SK-N-SH (cell line): ENCODE measurements at regions not wholly inside any gene's neighbourhood (a gene's known extent, or its start where the extent isn't known, plus 50 kb on each side); places are given as distances from the start of the nearest gene placed in this dataset.

Experiments used
- CTCF ChIP-seq: fragments of 200-600 bp; sonication (generic); IDR thresholded peaks from 2 replicates; pipeline ENCODE4 v1.6.1; 2017; ENCODE audit warnings: antibody characterized with exemption, mild to moderate bottlenecking, moderate library complexity
- ELF1 ChIP-seq: IDR thresholded peaks from 2 replicates; pipeline ENCODE4 v1.4.0; 2012
- EP300 ChIP-seq, 2 experiments: IDR thresholded peaks; 2 replicates each; pipeline versions ENCODE4 v1.4.0 to v1.6.1; 2012; ENCODE audit warnings: borderline replicate concordance in 1 of 2, low read depth in 1 of 2, low read length in 1 of 2
- JUND ChIP-seq: IDR thresholded peaks from 2 replicates; pipeline ENCODE4 v1.4.0; 2012
- MAX ChIP-seq: IDR thresholded peaks from 2 replicates; pipeline ENCODE4 v1.4.0; 2012; ENCODE audit warnings: low read depth
- NRF1 ChIP-seq: IDR thresholded peaks from 2 replicates; pipeline ENCODE4 v1.6.1; 2012; ENCODE audit warnings: low read depth, mild to moderate bottlenecking, low read length
- POLR2AphosphoS5 ChIP-seq: IDR thresholded peaks from 2 replicates; pipeline ENCODE4 v1.6.1; 2012; ENCODE audit warnings: low read depth, low read length
- YY1 ChIP-seq: IDR thresholded peaks from 2 replicates; pipeline ENCODE4 v1.4.0; 2012; ENCODE audit warnings: low read depth, mild to moderate bottlenecking
- TF ChIP-seq, protein P1 (sequence below): IDR thresholded peaks from 2 replicates; pipeline ENCODE4 v1.6.1; 2012; ENCODE audit warnings: mild to moderate bottlenecking, low read depth, low read length, moderate library complexity

- TF ChIP-seq CTCF, result no peak
- no peak for TF ChIP-seq JUND
- no peak for TF ChIP-seq POLR2AphosphoS5
- no peak for TF ChIP-seq NRF1
- TF ChIP-seq MAX, result no peak
- TF ChIP-seq, protein P1, sequence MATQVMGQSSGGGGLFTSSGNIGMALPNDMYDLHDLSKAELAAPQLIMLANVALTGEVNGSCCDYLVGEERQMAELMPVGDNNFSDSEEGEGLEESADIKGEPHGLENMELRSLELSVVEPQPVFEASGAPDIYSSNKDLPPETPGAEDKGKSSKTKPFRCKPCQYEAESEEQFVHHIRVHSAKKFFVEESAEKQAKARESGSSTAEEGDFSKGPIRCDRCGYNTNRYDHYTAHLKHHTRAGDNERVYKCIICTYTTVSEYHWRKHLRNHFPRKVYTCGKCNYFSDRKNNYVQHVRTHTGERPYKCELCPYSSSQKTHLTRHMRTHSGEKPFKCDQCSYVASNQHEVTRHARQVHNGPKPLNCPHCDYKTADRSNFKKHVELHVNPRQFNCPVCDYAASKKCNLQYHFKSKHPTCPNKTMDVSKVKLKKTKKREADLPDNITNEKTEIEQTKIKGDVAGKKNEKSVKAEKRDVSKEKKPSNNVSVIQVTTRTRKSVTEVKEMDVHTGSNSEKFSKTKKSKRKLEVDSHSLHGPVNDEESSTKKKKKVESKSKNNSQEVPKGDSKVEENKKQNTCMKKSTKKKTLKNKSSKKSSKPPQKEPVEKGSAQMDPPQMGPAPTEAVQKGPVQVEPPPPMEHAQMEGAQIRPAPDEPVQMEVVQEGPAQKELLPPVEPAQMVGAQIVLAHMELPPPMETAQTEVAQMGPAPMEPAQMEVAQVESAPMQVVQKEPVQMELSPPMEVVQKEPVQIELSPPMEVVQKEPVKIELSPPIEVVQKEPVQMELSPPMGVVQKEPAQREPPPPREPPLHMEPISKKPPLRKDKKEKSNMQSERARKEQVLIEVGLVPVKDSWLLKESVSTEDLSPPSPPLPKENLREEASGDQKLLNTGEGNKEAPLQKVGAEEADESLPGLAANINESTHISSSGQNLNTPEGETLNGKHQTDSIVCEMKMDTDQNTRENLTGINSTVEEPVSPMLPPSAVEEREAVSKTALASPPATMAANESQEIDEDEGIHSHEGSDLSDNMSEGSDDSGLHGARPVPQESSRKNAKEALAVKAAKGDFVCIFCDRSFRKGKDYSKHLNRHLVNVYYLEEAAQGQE, result no peak
- TF ChIP-seq YY1, result no peak
- no peak for TF ChIP-seq ELF1
- no peak for TF ChIP-seq EP300 (IDR thresholded peaks at IDR 0.05; ENCODE audit: borderline replicate concordance in 1 of 2, low read depth in 1 of 2, low read length in 1 of 2)
Measured at GRCh38 chr10:3954615-3955014, 169.6 kb upstream of the KLF6 start.
